ENCODE measurements at regions not wholly inside any gene's neighbourhood (a gene's known extent, or its start where the extent isn't known, plus 50 kb on each side); places are given as distances from the start of the nearest gene placed in this dataset.

- no peak for TF ChIP-seq MAX (CRISPR knock-in tag; IDR thresholded peaks at IDR 0.05)
- TF ChIP-seq CTCF (IDR thresholded peaks at IDR 0.05): no peak
- no peak for TF ChIP-seq ETV6 (CRISPR knock-in tag; IDR thresholded peaks at IDR 0.05)
- no peak for TF ChIP-seq RELA (CRISPR knock-in tag; IDR thresholded peaks at IDR 0.05; ENCODE audit: borderline replicate concordance)
- no peak for TF ChIP-seq ATF2 (CRISPR knock-in tag; IDR thresholded peaks at IDR 0.05; ENCODE audit: borderline replicate concordance, low read depth)
- TF ChIP-seq FOXK1 (CRISPR knock-in tag; IDR thresholded peaks at IDR 0.05): no peak
- no peak for TF ChIP-seq GABPB1 (CRISPR knock-in tag; IDR thresholded peaks at IDR 0.05)
- TF ChIP-seq IRF1 (CRISPR knock-in tag; IDR thresholded peaks at IDR 0.05): no peak
- TF ChIP-seq ZNF423 (CRISPR knock-in tag; IDR thresholded peaks at IDR 0.05): no peak
- TF ChIP-seq MLX (CRISPR knock-in tag; IDR thresholded peaks at IDR 0.05): no peak
- no peak for TF ChIP-seq FOXP4 (CRISPR knock-in tag; IDR thresholded peaks at IDR 0.05)
- TF ChIP-seq NR1H2 (CRISPR knock-in tag; IDR thresholded peaks at IDR 0.05): no peak
These were observed 77.6 kb upstream of the EIF5 start for GRCh38 chr14:103256406-103256805.

Measured in WTC11 (cell line).